GM23338 (cell line): ENCODE measurements at regions not wholly inside any gene's neighbourhood (a gene's known extent, or its start where the extent isn't known, plus 50 kb on each side); places are given as distances from the start of the nearest gene placed in this dataset.

Experiments used
- ATAC-seq: fragments of 200-7000 bp; cut with Tn5 transposase; 3 replicates; pipeline ENCODE4 v1.9.1; 2020
- DNase-seq: peaks from one replicate; pipeline ENCODE4 v3.0.0-alpha.2; 2015; ENCODE audit warnings: low spot score
- H2AFZ ChIP-seq: fragments of 200-600 bp; sonication (generic); 2 replicates; pipeline ENCODE4 v1.8.0; 2016; ENCODE audit warnings: antibody characterized with exemption, mild to moderate bottlenecking, moderate library complexity
- H3F3A ChIP-seq: fragments of 200-600 bp; sonication (generic); replicated peaks from 2 replicates; pipeline ENCODE4 v1.8.0; 2017; ENCODE audit warnings: antibody characterized with exemption, mixed run types, low read depth
- H3K27ac ChIP-seq: fragments of 200-600 bp; sonication (generic); 2 replicates; pipeline ENCODE4 v1.6.1; 2016; ENCODE audit warnings: low read depth
- H3K27me3 ChIP-seq: fragments of 200-600 bp; sonication (generic); 2 replicates; pipeline ENCODE4 v1.8.0; 2016; ENCODE audit warnings: mild to moderate bottlenecking, mixed run types, moderate library complexity; ENCODE audit not compliant: insufficient read depth
- H3K36me3 ChIP-seq: fragments of 200-600 bp; sonication (generic); 2 replicates; pipeline ENCODE4 v1.8.0; 2016; ENCODE audit warnings: mild to moderate bottlenecking; ENCODE audit not compliant: insufficient read depth
- H3K4me1 ChIP-seq: fragments of 200-600 bp; sonication (generic); 2 replicates; pipeline ENCODE4 v1.8.0; 2016; ENCODE audit warnings: mild to moderate bottlenecking, moderate library complexity; ENCODE audit not compliant: insufficient read depth
- H3K4me2 ChIP-seq: fragments of 200-600 bp; sonication (generic); 2 replicates; pipeline ENCODE4 v1.7.1; 2017; ENCODE audit warnings: mixed run types
- H3K4me3 ChIP-seq: fragments of 200-600 bp; sonication (generic); 2 replicates; pipeline ENCODE4 v1.6.1; 2016; ENCODE audit warnings: mixed run types
- H3K79me2 ChIP-seq: fragments of 200-600 bp; sonication (generic); replicated peaks from 2 replicates; pipeline ENCODE4 v1.8.0; 2017; ENCODE audit warnings: mild to moderate bottlenecking; ENCODE audit not compliant: insufficient read depth
- H3K9me2 ChIP-seq: fragments of 200-600 bp; sonication (generic); 2 replicates; pipeline ENCODE4 v1.8.0; 2017; ENCODE audit not compliant: insufficient read depth
- H4K20me1 ChIP-seq: fragments of 200-600 bp; sonication (generic); replicated peaks from 2 replicates; pipeline ENCODE4 v1.8.0; 2017; ENCODE audit warnings: mild to moderate bottlenecking; ENCODE audit not compliant: insufficient read depth
- H3K27ac Mint-ChIP-seq: 2 replicates; pipeline ENCODE4 v1.8.0; 2020; ENCODE audit warnings: inconsistent platforms, mild to moderate bottlenecking, moderate library complexity, mixed read lengths
- H3K27me3 Mint-ChIP-seq: 3 replicates; pipeline ENCODE4 v1.8.0; 2022; ENCODE audit warnings: low read depth, mild to moderate bottlenecking, moderate library complexity, mixed read lengths, inconsistent platforms; ENCODE audit not compliant: insufficient read depth, poor library complexity
- H3K36me3 Mint-ChIP-seq: 3 replicates; pipeline ENCODE4 v1.8.0; 2021; ENCODE audit warnings: low read depth, mild to moderate bottlenecking, inconsistent platforms, moderate library complexity, mixed read lengths
- H3K4me1 Mint-ChIP-seq: 3 replicates; pipeline ENCODE4 v1.8.0; 2020; ENCODE audit warnings: mild to moderate bottlenecking, inconsistent platforms, mixed read lengths
- H3K4me3 Mint-ChIP-seq: 3 replicates; pipeline ENCODE4 v1.8.0; 2021; ENCODE audit warnings: moderate library complexity, mild to moderate bottlenecking, inconsistent platforms, mixed read lengths
- H3K9me3 Mint-ChIP-seq: 3 replicates; pipeline ENCODE4 v1.8.0; 2020; ENCODE audit warnings: moderate library complexity, mild to moderate bottlenecking, inconsistent platforms, mixed read lengths
- EZH2phosphoT487 ChIP-seq: fragments of 200-600 bp; sonication (generic); IDR thresholded peaks from one replicate; pipeline ENCODE4 v1.8.1; 2018; ENCODE audit warnings: antibody characterized with exemption; ENCODE audit not compliant: unreplicated experiment
- NANOG ChIP-seq: IDR thresholded peaks from 2 replicates; pipeline ENCODE4 v1.6.1; 2016; ENCODE audit warnings: antibody characterized with exemption, borderline replicate concordance
- POLR2AphosphoS5 ChIP-seq: IDR thresholded peaks from 2 replicates; pipeline ENCODE4 v1.6.1; 2016; ENCODE audit warnings: antibody characterized with exemption, low read depth
- REST ChIP-seq: IDR thresholded peaks from one replicate; pipeline ENCODE4 v1.6.1; 2018; ENCODE audit warnings: antibody characterized with exemption; ENCODE audit not compliant: unreplicated experiment
- ZNF331 ChIP-seq: fragments of 250-450 bp; sonication (Bioruptor Pico); IDR thresholded peaks from 2 replicates; pipeline ENCODE4 v1.5.0; 2020; ENCODE audit warnings: low read depth, mild to moderate bottlenecking, moderate library complexity
- TF ChIP-seq, protein P1 (sequence below): IDR thresholded peaks from 2 replicates; pipeline ENCODE4 v1.6.1; 2016; ENCODE audit warnings: antibody characterized with exemption
- TF ChIP-seq, protein P2 (sequence below): fragments of 250-450 bp; sonication (Bioruptor Pico); IDR thresholded peaks from 2 replicates; pipeline ENCODE4 v1.5.0; 2020; ENCODE audit warnings: mild to moderate bottlenecking, moderate library complexity

- TF ChIP-seq, protein P1, sequence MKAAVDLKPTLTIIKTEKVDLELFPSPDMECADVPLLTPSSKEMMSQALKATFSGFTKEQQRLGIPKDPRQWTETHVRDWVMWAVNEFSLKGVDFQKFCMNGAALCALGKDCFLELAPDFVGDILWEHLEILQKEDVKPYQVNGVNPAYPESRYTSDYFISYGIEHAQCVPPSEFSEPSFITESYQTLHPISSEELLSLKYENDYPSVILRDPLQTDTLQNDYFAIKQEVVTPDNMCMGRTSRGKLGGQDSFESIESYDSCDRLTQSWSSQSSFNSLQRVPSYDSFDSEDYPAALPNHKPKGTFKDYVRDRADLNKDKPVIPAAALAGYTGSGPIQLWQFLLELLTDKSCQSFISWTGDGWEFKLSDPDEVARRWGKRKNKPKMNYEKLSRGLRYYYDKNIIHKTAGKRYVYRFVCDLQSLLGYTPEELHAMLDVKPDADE, result no peak
- no peak for TF ChIP-seq NANOG
- no peak for TF ChIP-seq POLR2AphosphoS5
These were observed 166.0 kb upstream of the ZNF32 start (continued) for GRCh38 chr10:43814663-43815062.

DNA sequence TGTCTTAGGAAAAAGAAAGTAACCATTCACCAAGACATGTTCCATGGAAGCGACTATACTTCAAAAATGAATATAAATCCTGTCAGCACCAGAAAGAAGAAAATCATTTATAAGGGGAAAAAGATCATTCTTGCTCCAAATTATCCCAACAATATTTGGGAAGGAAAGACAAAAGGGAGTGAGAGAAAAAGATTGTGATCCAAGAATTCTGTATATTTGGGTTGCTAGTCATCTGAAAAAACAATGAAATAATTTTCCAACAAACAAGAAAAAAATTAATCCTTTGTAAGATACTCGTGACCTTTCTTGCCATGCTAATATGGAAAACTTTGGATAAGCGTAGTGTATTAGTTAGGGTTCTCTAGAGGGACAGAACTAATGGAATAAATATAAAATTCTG lies 163.2 kb upstream of the ZNF32 start:
- no peak overlapping the region for H3K4me2 ChIP-seq
- no peaks in the 10 kb centered on the region for H3K4me1 ChIP-seq
- H3K36me3 ChIP-seq, result no peaks in the 10 kb centered on the region
- H4K20me1 ChIP-seq, result no peaks in the 10 kb centered on the region
- Mint-ChIP-seq H3K4me1 (no peaks in the 10 kb centered on the region), H3K27me3 (no peaks in the 10 kb centered on the region), H3K27ac (no peak overlapping the region), H3K4me3 (no peak overlapping the region), H3K9me3 (no peaks in the 10 kb centered on the region), H3K36me3 (no peaks in the 10 kb centered on the region)
- no peak overlapping the region for H3K27ac ChIP-seq
- no peak for DNase-seq
- TF ChIP-seq NANOG, result no peak
- TF ChIP-seq ZNF331 (CRISPR knock-in tag), result no peak
- no peak for TF ChIP-seq REST
- no peak for TF ChIP-seq EZH2phosphoT487
- TF ChIP-seq, protein P2, sequence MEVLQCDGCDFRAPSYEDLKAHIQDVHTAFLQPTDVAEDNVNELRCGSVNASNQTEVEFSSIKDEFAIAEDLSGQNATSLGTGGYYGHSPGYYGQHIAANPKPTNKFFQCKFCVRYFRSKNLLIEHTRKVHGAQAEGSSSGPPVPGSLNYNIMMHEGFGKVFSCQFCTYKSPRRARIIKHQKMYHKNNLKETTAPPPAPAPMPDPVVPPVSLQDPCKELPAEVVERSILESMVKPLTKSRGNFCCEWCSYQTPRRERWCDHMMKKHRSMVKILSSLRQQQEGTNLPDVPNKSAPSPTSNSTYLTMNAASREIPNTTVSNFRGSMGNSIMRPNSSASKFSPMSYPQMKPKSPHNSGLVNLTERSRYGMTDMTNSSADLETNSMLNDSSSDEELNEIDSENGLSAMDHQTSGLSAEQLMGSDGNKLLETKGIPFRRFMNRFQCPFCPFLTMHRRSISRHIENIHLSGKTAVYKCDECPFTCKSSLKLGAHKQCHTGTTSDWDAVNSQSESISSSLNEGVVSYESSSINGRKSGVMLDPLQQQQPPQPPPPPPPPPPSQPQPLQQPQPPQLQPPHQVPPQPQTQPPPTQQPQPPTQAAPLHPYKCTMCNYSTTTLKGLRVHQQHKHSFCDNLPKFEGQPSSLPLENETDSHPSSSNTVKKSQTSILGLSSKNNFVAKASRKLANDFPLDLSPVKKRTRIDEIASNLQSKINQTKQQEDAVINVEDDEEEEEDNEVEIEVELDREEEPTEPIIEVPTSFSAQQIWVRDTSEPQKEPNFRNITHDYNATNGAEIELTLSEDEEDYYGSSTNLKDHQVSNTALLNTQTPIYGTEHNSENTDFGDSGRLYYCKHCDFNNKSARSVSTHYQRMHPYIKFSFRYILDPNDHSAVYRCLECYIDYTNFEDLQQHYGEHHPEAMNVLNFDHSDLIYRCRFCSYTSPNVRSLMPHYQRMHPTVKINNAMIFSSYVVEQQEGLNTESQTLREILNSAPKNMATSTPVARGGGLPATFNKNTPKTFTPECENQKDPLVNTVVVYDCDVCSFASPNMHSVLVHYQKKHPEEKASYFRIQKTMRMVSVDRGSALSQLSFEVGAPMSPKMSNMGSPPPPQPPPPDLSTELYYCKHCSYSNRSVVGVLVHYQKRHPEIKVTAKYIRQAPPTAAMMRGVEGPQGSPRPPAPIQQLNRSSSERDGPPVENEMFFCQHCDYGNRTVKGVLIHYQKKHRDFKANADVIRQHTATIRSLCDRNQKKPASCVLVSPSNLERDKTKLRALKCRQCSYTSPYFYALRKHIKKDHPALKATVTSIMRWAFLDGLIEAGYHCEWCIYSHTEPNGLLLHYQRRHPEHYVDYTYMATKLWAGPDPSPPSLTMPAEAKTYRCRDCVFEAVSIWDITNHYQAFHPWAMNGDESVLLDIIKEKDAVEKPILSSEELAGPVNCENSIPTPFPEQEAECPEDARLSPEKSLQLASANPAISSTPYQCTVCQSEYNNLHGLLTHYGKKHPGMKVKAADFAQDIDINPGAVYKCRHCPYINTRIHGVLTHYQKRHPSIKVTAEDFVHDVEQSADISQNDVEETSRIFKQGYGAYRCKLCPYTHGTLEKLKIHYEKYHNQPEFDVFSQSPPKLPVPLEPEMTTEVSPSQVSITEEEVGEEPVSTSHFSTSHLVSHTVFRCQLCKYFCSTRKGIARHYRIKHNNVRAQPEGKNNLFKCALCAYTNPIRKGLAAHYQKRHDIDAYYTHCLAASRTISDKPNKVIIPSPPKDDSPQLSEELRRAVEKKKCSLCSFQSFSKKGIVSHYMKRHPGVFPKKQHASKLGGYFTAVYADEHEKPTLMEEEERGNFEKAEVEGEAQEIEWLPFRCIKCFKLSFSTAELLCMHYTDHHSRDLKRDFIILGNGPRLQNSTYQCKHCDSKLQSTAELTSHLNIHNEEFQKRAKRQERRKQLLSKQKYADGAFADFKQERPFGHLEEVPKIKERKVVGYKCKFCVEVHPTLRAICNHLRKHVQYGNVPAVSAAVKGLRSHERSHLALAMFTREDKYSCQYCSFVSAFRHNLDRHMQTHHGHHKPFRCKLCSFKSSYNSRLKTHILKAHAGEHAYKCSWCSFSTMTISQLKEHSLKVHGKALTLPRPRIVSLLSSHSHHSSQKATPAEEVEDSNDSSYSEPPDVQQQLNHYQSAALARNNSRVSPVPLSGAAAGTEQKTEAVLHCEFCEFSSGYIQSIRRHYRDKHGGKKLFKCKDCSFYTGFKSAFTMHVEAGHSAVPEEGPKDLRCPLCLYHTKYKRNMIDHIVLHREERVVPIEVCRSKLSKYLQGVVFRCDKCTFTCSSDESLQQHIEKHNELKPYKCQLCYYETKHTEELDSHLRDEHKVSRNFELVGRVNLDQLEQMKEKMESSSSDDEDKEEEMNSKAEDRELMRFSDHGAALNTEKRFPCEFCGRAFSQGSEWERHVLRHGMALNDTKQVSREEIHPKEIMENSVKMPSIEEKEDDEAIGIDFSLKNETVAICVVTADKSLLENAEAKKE (CRISPR knock-in tag), result no peak
- no peaks in the 10 kb centered on the region for H3F3A ChIP-seq
- no peak overlapping the region for H3K4me3 ChIP-seq
- no peaks in the 10 kb centered on the region for H3K27me3 ChIP-seq
- H2AFZ ChIP-seq, result no peak overlapping the region
- ATAC-seq, result no peak
- H3K79me2 ChIP-seq, result no peaks in the 10 kb centered on the region
- no peaks in the 10 kb centered on the region for H3K9me2 ChIP-seq
